Heart left ventricle (tissue), 16 donors: ENCODE measurements at regions not wholly inside any gene's neighbourhood (a gene's known extent, or its start where the extent isn't known, plus 50 kb on each side); places are given as distances from the start of the nearest gene placed in this dataset.

ENCODE experiments used
- ATAC-seq, 4 donors: fragments of 200-7000 bp; cut with Tn5 transposase; one replicate each; pipeline ENCODE4 v1.9.1; 2020 to 2022; ENCODE audit warnings: moderate library complexity in 4 of 4, mild to moderate bottlenecking in 3 of 4, moderate number of reproducible peaks in 1 of 4
- DNase-seq, 5 donors: peaks; one replicate each; pipeline ENCODE4 v3.0.0-alpha.2; 2020
- H3K27ac ChIP-seq, 12 donors: fragments of 200-600 bp; sonication (generic) in 4 of 12; one replicate each; pipeline versions ENCODE4 v1.5.0 to v1.8.0; 2016 to 2022; ENCODE audit warnings: mild to moderate bottlenecking in 2 of 12
- H3K27me3 ChIP-seq, 9 donors: fragments of 200-600 bp; sonication (generic) in 2 of 9; one replicate each; pipeline versions ENCODE4 v1.5.1 to v1.8.0; 2016 to 2022; ENCODE audit warnings: mild to moderate bottlenecking in 3 of 9
- H3K36me3 ChIP-seq, 9 donors: fragments of 200-600 bp; sonication (generic) in 2 of 9; one replicate each; pipeline versions ENCODE4 v1.5.0 to v1.8.0; 2018 to 2022; ENCODE audit warnings: mild to moderate bottlenecking in 2 of 9
- H3K4me1 ChIP-seq, 12 donors: fragments of 200-600 bp; sonication (generic) in 4 of 12; one replicate each; pipeline versions ENCODE4 v1.5.0 to v1.8.0; 2016 to 2022; ENCODE audit warnings: mild to moderate bottlenecking in 3 of 12
- H3K4me3 ChIP-seq, 12 donors: fragments of 200-600 bp; sonication (generic) in 4 of 12; one replicate each; pipeline versions ENCODE4 v1.5.0 to v1.8.0; 2017 to 2022; ENCODE audit warnings: mild to moderate bottlenecking in 9 of 12, moderate library complexity in 4 of 12
- H3K9me3 ChIP-seq, 12 donors: fragments of 200-600 bp; sonication (generic) in 4 of 12; one replicate each; pipeline versions ENCODE4 v1.5.0 to v1.8.0; 2016 to 2022; ENCODE audit warnings: mild to moderate bottlenecking in 1 of 12
- POLR2A ChIP-seq, 2 donors: fragments of 450-650 bp; IDR thresholded peaks; one replicate each; pipeline ENCODE4 v1.6.1; 2017; ENCODE audit warnings: antibody characterized with exemption in 2 of 2, mild to moderate bottlenecking in 2 of 2, moderate library complexity in 2 of 2
- WGBS, 4 donors: extraction: QIAGEN DNeasy Blood & Tissue Kit in 2 of 4; methylation state at CpG; one replicate each; pipeline versions ENCODE4 v1.1.5 to v1.1.7; 2013 to 2018; 5-methylcytosine and 5-hydroxymethylcytosine counted together
- intact Hi-C, 10 donors: fragments of 100-400 bp; cut with DNase I; formaldehyde crosslinking; loops; one replicate each; pipeline versions ENCODE4 v1.11.1 to v1.14.2; 2022
- TF ChIP-seq, protein P1 (sequence below), 12 donors: fragments of 200-600 bp; sonication (generic) in 4 of 12; IDR thresholded peaks; one replicate each; pipeline versions ENCODE4 v1.5.0 to v1.8.0; 2018 to 2022; ENCODE audit warnings: antibody characterized with exemption in 12 of 12, mild to moderate bottlenecking in 5 of 12
- donor health status: ischemic (EF 13 %, LVEDD 7.1; RV severe dilation, severe dysfunction).
- donor health status: healthy with polysubstance abuse.
- donor health status: DM: no; HTN: yes; CAD: no.
- donor health status: DM: no; HTN: no; CAD: no.
- donor health status: ischemic (EF 25% LVEDD 6.9; RV normal size, moderate dysfunction).
- donor health status: ischemic (EF 25% LVEDD 5.7; RV mildly dilated, moderate dysfunction).
- donor health status: healthy.
- donor health status: DM: yes; HTN: yes; CAD: no.
- donor health status: ischemic (EF 35%, LVEDD 5.7; RV mildly dilated, moderate dysfunction).
- donor health status: nonischemic (EF 11% LVEDD 7.7; RV severe dilation, severe dysfunction).
- donor health status: DM: yes; HTN: yes; CAD: no.
- donor health status: PGD.
- donor health status: ischemic (EF 29% LVEDD 5.4; RV normal size, mild dysfunction).
- donor health status: nonischemic (EF 23%, LVEDD 6.1; RV moderate dilation, normal function).

DNA sequence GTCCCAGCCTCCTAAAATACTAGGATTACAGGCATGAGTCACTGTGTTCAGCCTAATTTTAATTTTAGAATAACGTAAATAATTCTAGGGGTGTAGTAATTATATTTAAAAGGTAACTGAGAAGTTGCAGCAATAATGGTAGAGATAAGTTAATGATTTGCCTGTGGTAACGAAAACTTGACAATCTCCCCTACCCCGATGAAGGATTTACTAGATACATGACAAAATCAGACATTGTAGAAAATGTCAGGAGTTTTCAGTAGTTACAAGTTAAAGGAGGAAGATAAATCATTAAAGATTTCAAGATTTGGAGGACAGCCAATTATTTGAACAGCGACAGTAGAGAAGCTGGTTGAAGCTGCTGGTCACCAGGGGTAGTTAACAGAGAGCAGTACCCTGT, 652.2 kb upstream of the PCDH20 start:
- 77 to 88% (median 83%) methylated on average over 4 of the region's 4 CpGs for WGBS, 4 donors

DNA sequence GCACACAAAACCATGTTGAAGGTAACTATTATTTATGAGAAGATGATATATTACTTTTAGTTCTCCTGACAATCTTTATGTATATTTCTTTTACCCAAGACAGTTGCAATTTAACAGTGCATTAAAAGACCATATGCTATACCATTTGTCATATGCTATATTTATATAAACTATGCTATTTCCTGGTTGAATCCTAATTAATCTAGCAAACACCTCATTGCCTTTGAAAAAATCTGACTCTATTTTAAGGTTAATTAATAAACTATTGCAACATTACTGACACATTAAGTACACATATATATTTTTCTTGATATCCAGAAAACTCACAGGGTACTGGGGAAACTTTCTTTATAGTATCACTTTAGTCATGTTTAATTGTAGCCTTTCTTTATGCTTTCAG, 649.4 kb upstream of the PCDH20 start:
- Histone ChIP-seq H3K36me3 (no peaks in the 10 kb centered on the region), H3K9me3 (peaks cover 0 to 10% (median 0%) of the 10 kb centered on the region in 12 donors), H3K4me1 (no peaks in the 10 kb centered on the region), H3K27ac (no peak overlapping the region), H3K27me3 (no peaks in the 10 kb centered on the region), H3K4me3 (no peak overlapping the region)
- TF ChIP-seq, protein P1, sequence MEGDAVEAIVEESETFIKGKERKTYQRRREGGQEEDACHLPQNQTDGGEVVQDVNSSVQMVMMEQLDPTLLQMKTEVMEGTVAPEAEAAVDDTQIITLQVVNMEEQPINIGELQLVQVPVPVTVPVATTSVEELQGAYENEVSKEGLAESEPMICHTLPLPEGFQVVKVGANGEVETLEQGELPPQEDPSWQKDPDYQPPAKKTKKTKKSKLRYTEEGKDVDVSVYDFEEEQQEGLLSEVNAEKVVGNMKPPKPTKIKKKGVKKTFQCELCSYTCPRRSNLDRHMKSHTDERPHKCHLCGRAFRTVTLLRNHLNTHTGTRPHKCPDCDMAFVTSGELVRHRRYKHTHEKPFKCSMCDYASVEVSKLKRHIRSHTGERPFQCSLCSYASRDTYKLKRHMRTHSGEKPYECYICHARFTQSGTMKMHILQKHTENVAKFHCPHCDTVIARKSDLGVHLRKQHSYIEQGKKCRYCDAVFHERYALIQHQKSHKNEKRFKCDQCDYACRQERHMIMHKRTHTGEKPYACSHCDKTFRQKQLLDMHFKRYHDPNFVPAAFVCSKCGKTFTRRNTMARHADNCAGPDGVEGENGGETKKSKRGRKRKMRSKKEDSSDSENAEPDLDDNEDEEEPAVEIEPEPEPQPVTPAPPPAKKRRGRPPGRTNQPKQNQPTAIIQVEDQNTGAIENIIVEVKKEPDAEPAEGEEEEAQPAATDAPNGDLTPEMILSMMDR (IDR thresholded peaks at IDR 0.05): no peak
- no peak for TF ChIP-seq POLR2A (IDR thresholded peaks at IDR 0.05)
- intact Hi-C loops: no loop called here
- ATAC-seq (no peak), DNase-seq (no peak)

More for the DNA sequence above, 652.2 kb upstream of the PCDH20 start:
- intact Hi-C loops: no loop called here
- H3K36me3 ChIP-seq: no peaks in the 10 kb centered on the region
- no peaks in the 10 kb centered on the region for H3K4me1 ChIP-seq
- no peak overlapping the region for H3K4me3 ChIP-seq
- no peak for TF ChIP-seq POLR2A (IDR thresholded peaks at IDR 0.05)
- TF ChIP-seq, protein P1 (IDR thresholded peaks at IDR 0.05): no peak
- H3K27ac ChIP-seq: no peak overlapping the region
- no peaks in the 10 kb centered on the region for H3K27me3 ChIP-seq
- DNase-seq: no peak
- no peak for ATAC-seq
- peaks cover 0 to 10% (median 0%) of the 10 kb centered on the region in 12 donors for H3K9me3 ChIP-seq

DNA sequence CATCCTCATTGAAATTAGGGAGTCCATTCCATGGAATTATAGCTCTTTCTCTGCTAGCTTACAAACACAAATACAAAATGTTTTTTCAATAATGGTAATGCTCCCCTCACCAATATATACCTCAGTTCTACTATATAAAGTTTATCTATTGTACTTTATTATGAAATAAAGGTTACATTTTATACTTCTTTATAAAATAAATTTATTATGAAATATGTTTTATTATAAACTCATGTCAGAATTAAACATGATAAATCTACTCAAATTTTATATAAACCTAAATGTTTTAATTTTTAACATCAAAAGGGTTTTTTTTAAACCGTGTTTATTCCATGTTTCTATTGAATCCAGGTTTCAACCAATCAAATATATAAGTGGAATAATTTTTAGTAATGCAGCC, 646.1 kb upstream of the PCDH20 start:
- no peak for ATAC-seq
- intact Hi-C loops: no loop called here

DNA sequence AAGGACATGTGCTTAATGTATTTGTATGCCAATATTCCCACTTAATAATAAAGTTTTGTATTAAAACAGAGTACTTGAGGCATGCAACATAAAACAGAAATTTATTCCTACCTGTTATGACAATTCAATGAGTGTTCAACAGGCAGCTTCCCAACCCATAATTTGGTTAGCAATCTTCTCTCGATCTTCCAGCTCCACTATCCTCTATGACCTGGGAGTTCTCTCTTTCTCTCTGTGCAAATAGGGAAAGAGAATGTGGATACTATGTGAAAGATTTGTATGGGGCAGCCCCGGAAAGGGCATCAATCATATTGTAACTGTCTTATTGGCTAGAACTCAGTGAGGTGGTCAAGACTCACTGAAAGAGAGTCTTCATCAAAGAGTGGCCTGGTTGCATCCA, 644.9 kb upstream of the PCDH20 start:
- no peak for ATAC-seq
- TF ChIP-seq, protein P1 (IDR thresholded peaks at IDR 0.05): no peak
- TF ChIP-seq POLR2A (IDR thresholded peaks at IDR 0.05): no peak
- DNase-seq: no peak
- H3K27ac ChIP-seq: no peak overlapping the region
- WGBS, 4 donors: 80 to 92% (median 85%) methylated on average over 2 of the region's 2 CpGs
- no peaks in the 10 kb centered on the region for H3K4me1 ChIP-seq
- intact Hi-C loops: no loop called here
- no peak overlapping the region for H3K4me3 ChIP-seq
- H3K9me3 ChIP-seq: peaks cover 0 to 10% (median 0%) of the 10 kb centered on the region in 12 donors
- H3K27me3 ChIP-seq: no peaks in the 10 kb centered on the region
- H3K36me3 ChIP-seq: no peaks in the 10 kb centered on the region

More for the DNA sequence above, 646.1 kb upstream of the PCDH20 start:
- H3K27ac ChIP-seq: no peak overlapping the region
- DNase-seq: no peak
- H3K4me1 ChIP-seq: no peaks in the 10 kb centered on the region
- WGBS, 4 donors: 63 to 83% (median 68%) methylated on average over 1 of the region's 1 CpG
- peaks cover 0 to 10% (median 0%) of the 10 kb centered on the region in 12 donors for H3K9me3 ChIP-seq
- no peak overlapping the region for H3K4me3 ChIP-seq
- no peaks in the 10 kb centered on the region for H3K27me3 ChIP-seq
- no peaks in the 10 kb centered on the region for H3K36me3 ChIP-seq
- no peak for TF ChIP-seq POLR2A (IDR thresholded peaks at IDR 0.05)
- TF ChIP-seq, protein P1 (IDR thresholded peaks at IDR 0.05): no peak
